ENCODE measurements at regions not wholly inside any gene's neighbourhood (a gene's known extent, or its start where the extent isn't known, plus 50 kb on each side); places are given as distances from the start of the nearest gene placed in this dataset.

- no peak for DNase-seq
- no peak for ATAC-seq (ENCODE audit: low FRiP score in 2 of 2)
- 92 to 94% methylated on average over 14 to 23 of the region's 23 CpGs for WGBS, 2 donors
- Histone ChIP-seq H3K4me1 (peaks cover 0 to 4% (median 0%) of the 10 kb centered on the region in 4 donors), H3K9me3 (no peaks in the 10 kb centered on the region), H3K36me3 (no peaks in the 10 kb centered on the region), H3K27ac (no peak overlapping the region), H3K4me3 (no peak overlapping the region), H3K27me3 (no peaks in the 10 kb centered on the region)
- TF ChIP-seq POLR2A (IDR thresholded peaks at IDR 0.05) (no peak), POLR2AphosphoS5 (IDR thresholded peaks at IDR 0.05) (no peak), EP300 (IDR thresholded peaks at IDR 0.05) (no peak), CTCF (IDR thresholded peaks at IDR 0.05) (no peak)
Measured at GRCh38 chr11:69209421-69210309, 53.9 kb downstream of the SMIM38 start.

GRCh38 chr11:69210310-69211035 lies 54.7 kb downstream of the SMIM38 start:
- H3K9me3 ChIP-seq: no peaks in the 10 kb centered on the region
- H3K27ac ChIP-seq: no peak overlapping the region
- no peaks in the 10 kb centered on the region for H3K36me3 ChIP-seq
- TF ChIP-seq POLR2AphosphoS5 (IDR thresholded peaks at IDR 0.05) (no peak), POLR2A (IDR thresholded peaks at IDR 0.05) (no peak), CTCF (IDR thresholded peaks at IDR 0.05) (no peak), EP300 (IDR thresholded peaks at IDR 0.05) (no peak)
- H3K27me3 ChIP-seq: no peaks in the 10 kb centered on the region
- DNase-seq: no peak
- WGBS, 2 donors: 76 to 81% methylated on average over 3 to 12 of the region's 12 CpGs
- no peak for ATAC-seq (ENCODE audit: low FRiP score in 2 of 2)
- H3K4me3 ChIP-seq: no peak overlapping the region
- H3K4me1 ChIP-seq: peaks cover 0 to 4% (median 0%) of the 10 kb centered on the region in 4 donors

GRCh38 chr11:69211540-69211919 lies 55.8 kb downstream of the SMIM38 start:
- no peaks in the 10 kb centered on the region for H3K9me3 ChIP-seq
- ATAC-seq (ENCODE audit: low FRiP score in 2 of 2): no peak
- WGBS, 2 donors: 57 to 64% methylated on average over 6 of the region's 6 CpGs
- no peaks in the 10 kb centered on the region for H3K36me3 ChIP-seq
- TF ChIP-seq POLR2AphosphoS5 (IDR thresholded peaks at IDR 0.05) (no peak), CTCF (IDR thresholded peaks at IDR 0.05) (no peak), EP300 (IDR thresholded peaks at IDR 0.05) (no peak), POLR2A (IDR thresholded peaks at IDR 0.05) (no peak)
- H3K27ac ChIP-seq: no peak overlapping the region
- DNase-seq: no peak
- H3K27me3 ChIP-seq: no peaks in the 10 kb centered on the region
- H3K4me3 ChIP-seq: no peak overlapping the region
- peaks cover 0 to 4% (median 0%) of the 10 kb centered on the region in 4 donors for H3K4me1 ChIP-seq

GRCh38 chr11:69211920-69212797 lies 56.4 kb downstream of the SMIM38 start:
- no peaks in the 10 kb centered on the region for H3K27me3 ChIP-seq
- no peak overlapping the region for H3K4me3 ChIP-seq
- H3K27ac ChIP-seq: no peak overlapping the region
- no peaks in the 10 kb centered on the region for H3K9me3 ChIP-seq
- ATAC-seq (ENCODE audit: low FRiP score in 2 of 2): no peak
- peaks cover 0 to 4% (median 0%) of the 10 kb centered on the region in 4 donors for H3K4me1 ChIP-seq
- WGBS, 2 donors: 37 to 42% methylated on average over 16 to 21 of the region's 21 CpGs
- no peaks in the 10 kb centered on the region for H3K36me3 ChIP-seq
- TF ChIP-seq EP300 (IDR thresholded peaks at IDR 0.05) (no peak), POLR2A (IDR thresholded peaks at IDR 0.05) (no peak), CTCF (IDR thresholded peaks at IDR 0.05) (no peak), POLR2AphosphoS5 (IDR thresholded peaks at IDR 0.05) (no peak)
- DNase-seq: no peak
